HG02623 (cell line): ENCODE measurements at regions not wholly inside any gene's neighbourhood (a gene's known extent, or its start where the extent isn't known, plus 50 kb on each side); places are given as distances from the start of the nearest gene placed in this dataset.

Source experiments
- ATAC-seq: cut with Tn5 transposase; IDR thresholded peaks from one replicate; pipeline ENCODE4 v1.9.1; 2021; ENCODE audit warnings: moderate library complexity; ENCODE audit not compliant: unreplicated experiment

DNA sequence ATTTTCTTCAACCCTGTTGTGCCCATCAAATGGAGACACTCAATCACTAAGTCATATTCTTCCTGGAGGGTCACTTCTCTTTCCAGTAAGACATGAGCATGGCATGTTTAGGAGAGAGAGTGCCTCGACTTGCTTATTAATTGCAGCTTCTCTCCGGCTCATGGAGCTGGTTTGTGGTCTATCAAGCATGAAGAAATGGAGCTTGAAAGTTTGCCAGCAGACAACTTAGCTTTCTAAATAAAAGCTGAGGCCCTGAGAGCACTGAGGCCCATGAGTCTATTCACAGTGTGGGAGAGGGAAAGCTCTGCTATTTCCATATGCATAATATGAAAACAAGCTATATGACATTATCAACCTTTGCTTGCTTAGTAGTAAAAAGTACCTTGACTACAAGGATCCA lies 378.5 kb downstream of the FGF9 start:
- no peak for ATAC-seq

DNA sequence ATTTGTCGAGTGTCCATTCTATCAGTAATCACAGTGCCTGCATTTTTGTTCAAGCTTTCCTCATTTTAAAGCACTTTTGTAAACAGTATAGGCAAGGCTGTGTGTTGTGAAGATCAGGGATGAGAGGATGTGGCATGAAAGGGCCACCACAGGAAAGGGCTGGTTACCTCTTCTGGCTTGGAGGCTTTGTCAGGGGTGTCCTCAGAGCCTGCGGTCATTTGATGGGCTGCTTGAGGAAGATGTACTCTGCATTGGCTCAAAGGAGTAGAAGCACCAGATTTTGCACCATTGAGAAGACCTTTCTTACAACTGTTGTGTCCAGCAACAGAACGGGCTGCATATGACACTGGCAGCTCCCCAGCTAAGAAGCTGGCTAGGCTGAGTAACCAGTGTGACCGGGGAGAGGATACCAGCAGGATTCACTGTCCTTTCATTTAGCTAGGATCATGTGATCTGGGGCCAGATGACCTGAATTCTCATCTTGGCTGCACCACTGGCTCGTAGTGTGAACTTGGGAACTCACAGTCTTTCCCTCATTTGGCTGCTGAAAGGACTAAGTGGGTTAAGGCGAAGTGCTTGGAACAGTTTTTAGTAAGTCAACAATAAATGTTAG lies 380.2 kb downstream of the FGF9 start:
- no peak for ATAC-seq

DNA sequence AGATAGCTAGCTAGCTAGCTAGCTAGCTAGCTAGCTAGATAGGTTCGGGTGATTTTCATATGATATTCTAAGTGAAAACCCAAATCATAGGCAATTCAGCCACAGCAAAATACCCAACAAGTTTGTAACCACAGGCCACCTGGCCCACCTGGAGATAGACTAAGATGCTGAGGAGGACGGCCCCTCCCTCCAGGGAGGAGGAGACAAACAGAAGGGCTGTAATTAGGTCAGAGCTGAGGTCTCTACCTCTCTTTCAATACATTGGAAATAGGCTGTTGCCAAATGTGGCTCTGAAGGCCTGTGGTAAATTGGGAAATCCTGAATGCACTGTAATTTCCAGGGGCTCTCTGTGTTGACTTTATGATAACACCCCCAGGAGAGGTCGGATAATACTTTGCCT lies 382.2 kb downstream of the FGF9 start:
- ATAC-seq, result no peak

GRCh38 chr13:22055259-22055658 lies 384.4 kb downstream of the FGF9 start:
- ATAC-seq, result no peak

GRCh38 chr13:22060187-22060586 lies 389.3 kb downstream of the FGF9 start:
- ATAC-seq, result no peak

GRCh38 chr13:22061371-22061805 lies 390.5 kb downstream of the FGF9 start:
- peak; percentile 43 for ATAC-seq

DNA sequence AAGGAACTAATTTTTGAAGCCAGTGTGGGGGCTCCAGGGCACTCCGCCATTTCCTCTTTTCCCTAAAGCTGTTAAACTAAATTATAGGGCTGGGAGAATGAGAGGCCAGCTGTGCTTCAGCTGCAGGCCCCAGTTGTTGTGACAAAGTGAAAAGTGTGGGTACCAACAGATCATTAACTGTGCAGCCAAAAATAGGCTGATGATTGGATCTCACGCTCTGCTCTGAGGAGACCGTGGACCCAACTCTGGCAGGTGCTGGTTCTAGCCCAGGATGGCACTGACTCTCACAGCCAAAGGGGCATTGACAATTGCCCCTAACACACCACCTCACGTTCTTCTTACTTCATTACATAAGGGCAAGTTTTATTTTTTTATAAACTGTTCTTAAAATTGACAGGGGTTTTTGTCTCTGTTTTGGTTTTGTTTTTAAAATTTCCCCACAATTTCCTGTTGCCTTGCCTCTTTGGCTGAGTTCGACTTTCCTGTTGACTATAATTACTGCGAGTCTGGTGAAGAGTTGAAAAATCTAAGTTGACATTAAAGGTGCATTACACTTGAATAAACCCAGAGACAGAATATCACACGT lies 391.0 kb downstream of the FGF9 start:
- ATAC-seq, result peak; percentile 72

GRCh38 chr13:22062478-22063205 lies 391.8 kb downstream of the FGF9 start:
- no peak for ATAC-seq

DNA sequence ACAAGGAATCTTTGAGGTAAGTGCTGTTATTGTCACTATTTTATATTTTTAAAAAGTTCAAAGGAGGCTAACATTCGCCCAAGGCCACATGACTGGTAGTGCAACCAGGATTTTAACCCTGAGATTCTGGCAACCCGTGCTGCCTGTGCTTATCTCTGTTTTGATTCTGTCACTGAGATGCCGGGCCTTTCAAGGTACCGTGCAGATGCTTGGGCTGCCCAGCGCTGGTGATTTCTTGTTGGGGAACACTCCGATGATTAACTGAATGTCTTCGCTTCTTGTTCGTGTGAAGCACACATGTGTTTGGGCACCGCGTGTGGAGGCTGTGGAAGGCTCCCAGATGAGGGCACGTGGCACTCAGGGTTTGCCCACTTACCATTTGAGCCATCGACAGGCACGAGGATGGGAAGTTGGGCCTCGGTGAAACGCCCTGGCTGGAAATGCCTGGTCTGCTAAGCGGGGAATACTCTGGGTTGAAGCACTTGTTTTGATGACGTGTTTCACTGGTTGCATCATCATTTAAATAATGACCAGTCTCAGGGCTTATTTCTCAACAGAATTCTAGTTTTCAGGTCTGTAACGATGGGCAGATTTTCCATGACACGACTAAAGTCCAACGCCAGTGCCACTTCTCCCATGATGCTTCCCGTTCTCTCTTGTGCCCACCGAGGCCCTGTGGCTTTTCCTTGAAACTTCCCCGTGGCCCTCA lies 392.7 kb downstream of the FGF9 start:
- ATAC-seq, result no peak

- ATAC-seq, result no peak
These were observed 394.2 kb downstream of the FGF9 start for GRCh38 chr13:22064854-22065620.

- peak; percentile 66 for ATAC-seq
These were observed 402.8 kb downstream of the FGF9 start for GRCh38 chr13:22073718-22074117.

DNA sequence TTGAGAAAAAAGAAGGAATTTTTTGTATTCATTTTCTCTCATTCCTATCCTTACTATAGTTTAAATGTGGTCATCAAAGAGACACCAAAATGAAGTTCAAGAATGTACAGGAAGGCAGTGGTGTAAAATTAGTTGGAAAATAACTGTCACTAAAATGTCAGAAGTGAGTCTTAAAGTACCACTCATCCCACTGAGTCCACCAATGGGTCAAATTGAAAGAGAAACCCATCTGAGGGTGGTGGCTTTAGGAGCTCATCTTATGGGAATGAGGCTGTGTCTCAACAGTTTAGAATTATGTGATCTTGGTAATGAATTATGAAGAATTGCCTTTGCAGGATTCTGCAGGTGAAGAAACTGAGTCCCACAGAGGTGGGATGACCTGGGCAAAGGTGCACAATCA lies 403.5 kb downstream of the FGF9 start:
- no peak for ATAC-seq

DNA sequence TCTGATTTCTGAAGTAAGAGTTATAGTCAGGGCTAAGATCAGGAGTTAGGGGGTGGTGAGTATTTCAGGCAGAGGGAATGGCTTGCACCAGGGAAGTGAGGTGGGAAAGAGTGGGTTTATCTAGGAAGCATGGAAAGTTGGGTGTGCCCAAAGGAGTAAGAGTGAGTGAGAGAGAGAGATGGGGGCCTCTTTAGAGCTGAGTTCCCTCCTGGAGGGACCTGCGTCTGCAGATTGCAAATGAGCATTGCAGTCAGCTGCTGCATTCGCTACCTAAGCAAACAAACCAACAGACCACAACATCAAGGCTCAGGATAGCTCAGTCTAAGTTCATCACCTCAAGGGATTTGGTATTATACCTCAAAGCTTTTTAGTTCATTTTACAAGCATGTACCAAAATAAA lies 405.8 kb downstream of the FGF9 start:
- ATAC-seq, result no peak

GRCh38 chr13:22077205-22077683 lies 406.4 kb downstream of the FGF9 start:
- no peak for ATAC-seq

GRCh38 chr13:22077764-22078163 lies 406.9 kb downstream of the FGF9 start:
- no peak for ATAC-seq

DNA sequence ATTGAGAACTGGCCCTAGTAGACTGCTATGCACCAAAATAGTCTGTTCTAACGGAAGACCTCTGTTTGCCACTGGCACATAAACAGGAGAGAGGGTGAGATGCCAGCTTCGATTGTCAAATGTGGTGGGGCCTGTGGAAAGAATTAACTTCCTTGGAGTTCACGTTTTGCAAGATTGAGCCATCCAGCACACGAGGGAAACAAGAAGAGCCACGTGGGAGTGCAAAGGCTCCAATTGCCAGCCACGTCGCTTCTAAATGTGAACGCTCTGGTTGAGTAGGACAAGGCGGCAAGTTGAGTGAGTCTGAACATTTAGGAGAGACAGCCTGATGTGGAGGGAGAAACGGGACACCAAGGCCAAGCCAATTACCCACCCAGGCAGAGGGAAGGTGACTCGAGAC lies 409.1 kb downstream of the FGF9 start:
- ATAC-seq, result no peak

GRCh38 chr13:22080832-22081231 lies 410.0 kb downstream of the FGF9 start:
- no peak for ATAC-seq

- no peak for ATAC-seq
These were observed 410.6 kb downstream of the FGF9 start for GRCh38 chr13:22081430-22081829.

DNA sequence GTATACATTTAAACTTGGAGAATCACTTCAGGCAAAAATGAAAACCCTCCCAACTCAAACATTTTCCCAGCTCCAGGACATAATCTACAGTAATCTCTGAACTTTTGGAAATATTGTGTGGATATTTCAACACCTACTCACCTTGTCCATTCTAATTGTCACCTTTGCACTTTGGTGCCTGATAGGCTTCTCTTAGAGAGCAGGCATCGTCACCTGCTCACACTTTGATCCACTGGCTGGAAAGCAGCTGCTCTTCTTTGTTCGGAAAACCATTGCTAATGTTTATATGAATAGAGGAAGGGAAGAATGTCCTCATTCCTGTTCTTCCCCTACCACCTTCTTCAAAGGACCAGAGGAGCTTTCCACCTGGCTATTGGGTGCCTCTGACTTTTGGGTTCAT lies 411.2 kb downstream of the FGF9 start:
- no peak for ATAC-seq

GRCh38 chr13:22082437-22083100 lies 411.7 kb downstream of the FGF9 start:
- no peak for ATAC-seq
